ENCODE measurements at regions not wholly inside any gene's neighbourhood (a gene's known extent, or its start where the extent isn't known, plus 50 kb on each side); places are given as distances from the start of the nearest gene placed in this dataset.

DNA sequence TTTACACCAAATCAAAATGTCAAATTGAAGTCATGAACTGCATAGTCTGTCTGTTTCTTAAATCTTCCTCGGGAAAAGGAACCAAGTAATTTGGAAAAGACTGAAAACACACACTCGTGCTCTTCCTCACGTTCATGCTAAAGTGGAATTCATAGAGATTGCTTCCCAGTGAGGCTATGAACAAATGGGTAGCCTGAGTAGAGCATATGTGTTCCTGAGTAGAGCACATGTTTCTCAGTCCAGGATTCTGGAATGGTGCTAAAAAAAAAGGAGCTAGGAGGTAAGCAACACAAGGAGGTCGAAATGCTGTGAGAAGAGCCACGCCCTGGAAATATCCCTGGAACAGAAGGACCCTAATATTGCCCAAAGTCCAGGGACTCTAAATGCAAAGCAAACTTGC, 494.2 kb upstream of the THBS1 start:
- TF ChIP-seq, protein P1, sequence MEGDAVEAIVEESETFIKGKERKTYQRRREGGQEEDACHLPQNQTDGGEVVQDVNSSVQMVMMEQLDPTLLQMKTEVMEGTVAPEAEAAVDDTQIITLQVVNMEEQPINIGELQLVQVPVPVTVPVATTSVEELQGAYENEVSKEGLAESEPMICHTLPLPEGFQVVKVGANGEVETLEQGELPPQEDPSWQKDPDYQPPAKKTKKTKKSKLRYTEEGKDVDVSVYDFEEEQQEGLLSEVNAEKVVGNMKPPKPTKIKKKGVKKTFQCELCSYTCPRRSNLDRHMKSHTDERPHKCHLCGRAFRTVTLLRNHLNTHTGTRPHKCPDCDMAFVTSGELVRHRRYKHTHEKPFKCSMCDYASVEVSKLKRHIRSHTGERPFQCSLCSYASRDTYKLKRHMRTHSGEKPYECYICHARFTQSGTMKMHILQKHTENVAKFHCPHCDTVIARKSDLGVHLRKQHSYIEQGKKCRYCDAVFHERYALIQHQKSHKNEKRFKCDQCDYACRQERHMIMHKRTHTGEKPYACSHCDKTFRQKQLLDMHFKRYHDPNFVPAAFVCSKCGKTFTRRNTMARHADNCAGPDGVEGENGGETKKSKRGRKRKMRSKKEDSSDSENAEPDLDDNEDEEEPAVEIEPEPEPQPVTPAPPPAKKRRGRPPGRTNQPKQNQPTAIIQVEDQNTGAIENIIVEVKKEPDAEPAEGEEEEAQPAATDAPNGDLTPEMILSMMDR (IDR thresholded peaks at IDR 0.05) = no peak
- TF ChIP-seq POLR2A (IDR thresholded peaks at IDR 0.05) = no peak

All from esophagus squamous epithelium (tissue), 4 donors.